ENCODE measurements at regions not wholly inside any gene's neighbourhood (a gene's known extent, or its start where the extent isn't known, plus 50 kb on each side); places are given as distances from the start of the nearest gene placed in this dataset.

- CTCF ChIA-PET = interaction anchor here (1.4 to 1.6 kb wide), 2 partner anchors 7 to 33 kb away, joined by 3 read pairs; no protein-coding TSS in a partner anchor
- POLR2A ChIA-PET = no interaction called here
- no peak for DNase-seq (ENCODE audit: extremely low spot score)
- TF ChIP-seq CTCF (IDR thresholded peaks at IDR 0.05; ENCODE audit: control extremely low read depth, extremely low read depth, low read depth, missing control alignments) = no peak
These were observed 490.6 kb downstream of the DHX35 start for GRCh38 chr20:39452583-39453340.

GRCh38 chr20:39451386-39451785 is 489.2 kb downstream of the DHX35 start:
- CTCF ChIA-PET = no interaction called here
- no peak for TF ChIP-seq CTCF (IDR thresholded peaks at IDR 0.05; ENCODE audit: control extremely low read depth, extremely low read depth, low read depth, missing control alignments)
- POLR2A ChIA-PET = no interaction called here
- no peak for DNase-seq (ENCODE audit: extremely low spot score)

- POLR2A ChIA-PET = no interaction called here
- CTCF ChIA-PET = interaction anchor here (1.2 to 1.6 kb wide), 2 partner anchors 10 to 12 kb away, joined by 3 read pairs; no protein-coding TSS in a partner anchor
- TF ChIP-seq CTCF (IDR thresholded peaks at IDR 0.05; ENCODE audit: control extremely low read depth, extremely low read depth, low read depth, missing control alignments) = no peak
These were observed 484.3 kb downstream of the DHX35 start for GRCh38 chr20:39446397-39446796.

DNA sequence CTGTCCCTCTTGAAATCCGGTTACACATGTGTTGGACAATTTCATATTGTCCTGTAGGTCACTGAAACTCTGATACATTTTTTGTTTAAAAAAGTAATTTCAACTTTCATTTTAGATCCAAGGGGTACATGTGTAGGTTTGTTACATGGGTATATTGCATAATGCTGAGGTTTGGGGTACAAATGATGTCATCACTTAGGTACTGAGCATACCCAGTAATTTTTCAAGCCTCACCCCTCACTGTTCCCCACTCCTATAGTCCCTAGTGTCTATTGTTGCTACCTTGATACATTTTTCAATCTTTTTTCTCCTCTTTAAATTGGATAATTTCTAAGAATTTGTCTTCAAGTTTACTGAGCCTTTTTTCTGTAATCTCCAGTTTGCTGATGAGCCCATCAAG is 483.0 kb downstream of the DHX35 start:
- DNase-seq (ENCODE audit: extremely low spot score) = no peak
- ChIA-PET POLR2A (no interaction called here), CTCF (interaction anchor here (1.6 kb wide), 2 partner anchors 9 to 12 kb away, joined by 3 read pairs; no protein-coding TSS in a partner anchor)
- no peak for TF ChIP-seq CTCF (IDR thresholded peaks at IDR 0.05; ENCODE audit: control extremely low read depth, extremely low read depth, low read depth, missing control alignments)

More at GRCh38 chr20:39446397-39446796, 484.3 kb downstream of the DHX35 start:
- no peak for DNase-seq (ENCODE audit: extremely low spot score)

DNA sequence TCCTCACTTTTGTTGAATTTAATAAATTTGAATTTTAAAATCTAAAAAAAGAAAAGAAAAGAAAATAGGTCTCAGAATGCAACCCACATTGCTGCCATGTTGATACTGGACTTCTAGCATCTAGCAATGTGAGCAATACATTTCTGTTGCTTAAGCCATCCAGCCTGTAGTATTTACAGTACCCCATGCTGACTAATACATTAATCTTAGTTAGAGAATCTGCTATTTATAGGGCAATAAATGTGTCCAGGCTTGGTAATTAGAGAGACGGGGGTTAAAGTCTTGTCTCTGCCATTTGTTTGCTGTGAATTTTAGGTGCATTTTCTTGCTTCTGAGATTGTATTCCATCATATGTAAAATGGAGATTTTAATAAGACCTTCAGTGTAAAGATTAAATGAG is 471.3 kb downstream of the DHX35 start:
- ChIA-PET CTCF (interaction anchor here (1.1 kb wide), 1 partner anchor 10 kb away, joined by 3 read pairs; no protein-coding TSS in a partner anchor), POLR2A (no interaction called here)
- no peak for DNase-seq (ENCODE audit: extremely low spot score)
- no peak for TF ChIP-seq CTCF (IDR thresholded peaks at IDR 0.05; ENCODE audit: control extremely low read depth, extremely low read depth, low read depth, missing control alignments)

DNA sequence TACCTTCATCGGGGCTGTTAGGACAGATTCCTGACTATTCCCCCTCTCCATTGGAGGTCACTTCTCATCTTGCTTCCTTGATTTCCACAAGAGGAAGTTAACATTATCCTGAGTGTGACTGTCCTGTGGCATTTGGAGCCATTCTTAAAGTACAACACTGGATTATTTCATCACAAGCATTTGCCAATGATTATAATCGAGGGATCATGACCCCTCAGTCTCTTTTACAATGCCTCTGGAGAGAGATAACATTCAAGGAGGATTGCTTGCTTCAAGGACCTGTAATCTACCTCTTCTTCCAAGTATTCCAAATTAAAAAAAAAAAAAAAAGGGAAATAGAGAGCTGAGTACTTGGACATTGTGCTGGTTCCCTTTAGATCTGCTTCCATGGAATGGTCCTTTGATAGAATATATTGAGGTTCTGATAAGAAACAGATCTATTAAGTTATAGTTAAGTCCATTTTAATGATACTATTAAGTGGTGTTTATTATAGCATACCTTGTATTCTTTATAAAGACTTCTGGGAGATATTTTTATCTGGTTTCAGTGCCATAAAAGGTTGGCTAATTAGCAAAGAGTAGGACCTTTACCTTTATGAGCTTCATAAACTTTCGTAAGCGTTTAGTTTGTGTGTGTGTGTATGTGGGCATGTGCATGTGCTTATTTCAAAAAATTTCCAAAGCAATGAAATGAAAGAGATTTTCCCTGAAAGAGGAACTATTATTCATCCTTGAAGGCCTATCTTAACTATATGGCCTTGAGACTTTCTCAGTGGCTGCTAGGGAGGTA is 469.1 kb downstream of the DHX35 start:
- DNase-seq (ENCODE audit: extremely low spot score) = no peak
- ChIA-PET POLR2A (no interaction called here), CTCF (no interaction called here)

More for the DNA sequence above, 469.1 kb downstream of the DHX35 start:
- TF ChIP-seq CTCF (IDR thresholded peaks at IDR 0.05; ENCODE audit: control extremely low read depth, extremely low read depth, low read depth, missing control alignments) = no peak

Measured in GM10248 (cell line).